T-helper 1 cell (primary cell): ENCODE measurements at regions not wholly inside any gene's neighbourhood (a gene's known extent, or its start where the extent isn't known, plus 50 kb on each side); places are given as distances from the start of the nearest gene placed in this dataset.
"Not testable (repeated sequence)": the region's sequence is repeated elsewhere in the genome, so short reads cannot be mapped to it uniquely, and the experiment has no call there.

Experiments used
- DNase-seq, 5 donors: peaks; one replicate each; pipeline ENCODE4 v3.0.0-alpha.2; 2012 to 2020

DNA sequence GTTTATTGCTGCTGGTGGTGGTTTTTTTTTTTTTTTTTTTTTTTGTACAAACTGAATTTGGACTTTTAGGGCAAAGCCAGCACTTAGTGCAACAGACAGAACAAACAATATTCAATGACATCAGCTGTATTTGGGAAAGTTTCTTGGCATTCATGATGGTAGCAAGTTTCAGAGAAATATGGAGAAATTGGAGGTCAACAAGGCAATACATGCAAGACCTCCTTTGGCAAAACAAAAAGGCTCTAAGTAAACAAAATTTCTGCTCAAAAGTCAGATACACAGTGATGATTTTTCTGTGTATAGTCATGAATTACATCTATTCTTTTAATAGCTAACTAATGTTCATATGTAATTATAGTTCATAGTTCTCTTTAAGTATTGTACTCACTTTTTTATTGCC is 612.5 kb upstream of the LUZP2 start:
- DNase-seq = no peak

DNA sequence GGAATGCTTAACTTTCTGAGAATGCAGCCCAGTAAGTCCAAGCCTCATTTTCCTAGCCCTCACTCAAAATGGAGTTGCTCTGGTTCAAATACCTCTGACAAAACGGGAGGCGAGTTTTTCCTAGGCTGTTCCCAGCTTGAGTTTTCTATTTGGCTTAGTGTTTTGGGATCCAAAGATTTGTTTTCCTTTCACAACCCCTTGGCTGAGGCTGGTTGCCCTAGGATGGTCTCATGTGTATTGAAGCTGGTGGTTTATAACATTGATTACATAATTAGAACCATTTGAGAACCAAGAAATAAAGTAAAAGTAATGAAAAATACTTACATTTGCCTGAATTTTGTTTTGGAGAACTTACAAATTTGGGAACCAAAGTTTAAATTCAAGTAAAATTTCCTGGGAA is 611.1 kb upstream of the LUZP2 start:
- DNase-seq = no peak

DNA sequence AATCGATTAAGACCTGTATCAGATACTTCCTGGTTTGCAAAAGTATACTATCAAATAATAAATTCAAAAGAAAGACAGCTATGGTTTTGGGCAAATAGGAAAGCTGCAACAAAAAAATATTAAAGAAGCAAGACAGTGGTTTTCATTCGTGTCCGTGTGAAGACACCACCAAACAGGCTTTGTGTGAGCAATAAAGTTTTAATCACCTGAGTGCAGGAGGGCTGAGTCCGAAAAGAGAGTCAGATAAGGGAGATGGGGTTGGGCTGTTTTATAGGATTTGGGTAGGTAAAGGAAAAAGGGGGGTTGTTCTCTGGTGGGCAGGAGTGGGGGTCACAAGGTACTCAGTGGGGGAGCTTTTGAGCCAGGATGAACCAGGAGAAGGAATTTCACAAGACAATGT is 609.7 kb upstream of the LUZP2 start:
- DNase-seq = not testable (repeated sequence)

DNA sequence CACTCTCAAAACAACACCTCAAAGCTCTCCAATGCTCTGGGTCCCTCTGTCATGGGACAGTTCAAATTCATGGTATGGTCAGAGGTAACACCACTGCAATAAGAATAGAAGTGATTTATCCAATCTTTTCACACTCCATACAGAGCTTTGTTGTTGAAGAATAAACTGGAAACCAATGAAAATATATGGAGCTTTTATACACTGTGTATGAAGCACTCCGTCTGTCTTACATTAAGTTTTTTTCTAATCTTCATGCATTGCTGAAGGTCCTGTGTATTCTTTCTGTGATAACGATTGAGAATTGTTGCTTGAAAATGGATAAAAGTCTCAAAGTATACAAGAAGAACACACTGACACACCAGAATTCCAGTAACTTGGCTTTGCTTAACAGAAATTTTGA is 603.7 kb upstream of the LUZP2 start:
- no peak for DNase-seq

DNA sequence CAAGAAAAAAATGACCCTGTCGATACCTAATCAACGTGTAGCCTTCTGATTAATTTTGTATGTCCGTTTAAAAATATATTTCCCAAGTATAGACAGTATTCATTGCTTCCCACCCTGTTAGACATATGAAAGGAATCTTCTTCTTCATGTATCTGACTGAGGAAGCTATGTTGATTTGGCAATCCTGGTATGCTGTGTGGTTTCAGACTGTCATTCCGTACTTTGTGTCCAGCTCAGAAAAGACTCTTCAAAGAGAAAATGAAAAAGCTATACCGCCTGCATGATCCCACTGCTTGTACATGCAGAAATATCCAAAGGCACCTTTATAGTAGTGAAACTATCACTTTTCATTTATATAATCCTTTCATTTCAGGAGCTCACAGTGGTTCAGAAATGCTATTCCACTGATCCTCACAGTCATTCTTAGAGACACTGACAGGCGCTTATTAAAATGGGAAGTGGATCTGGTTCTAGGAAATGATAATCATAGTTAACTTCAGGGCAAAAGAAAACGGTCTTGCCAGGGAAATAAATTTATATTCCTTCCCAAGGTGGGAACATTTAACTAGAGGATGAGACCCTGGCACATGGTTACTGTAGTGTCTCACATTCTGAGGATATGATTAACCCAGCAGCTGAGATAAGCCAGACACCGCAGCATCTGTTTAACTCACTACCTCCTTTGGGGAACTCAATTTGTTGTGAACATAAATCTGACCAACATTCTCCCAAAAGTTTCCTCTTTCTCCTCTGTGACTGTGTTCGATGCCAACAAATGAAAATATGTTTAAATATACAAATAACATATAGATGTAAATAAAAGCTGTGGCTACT is 599.2 kb upstream of the LUZP2 start:
- no peak for DNase-seq

DNA sequence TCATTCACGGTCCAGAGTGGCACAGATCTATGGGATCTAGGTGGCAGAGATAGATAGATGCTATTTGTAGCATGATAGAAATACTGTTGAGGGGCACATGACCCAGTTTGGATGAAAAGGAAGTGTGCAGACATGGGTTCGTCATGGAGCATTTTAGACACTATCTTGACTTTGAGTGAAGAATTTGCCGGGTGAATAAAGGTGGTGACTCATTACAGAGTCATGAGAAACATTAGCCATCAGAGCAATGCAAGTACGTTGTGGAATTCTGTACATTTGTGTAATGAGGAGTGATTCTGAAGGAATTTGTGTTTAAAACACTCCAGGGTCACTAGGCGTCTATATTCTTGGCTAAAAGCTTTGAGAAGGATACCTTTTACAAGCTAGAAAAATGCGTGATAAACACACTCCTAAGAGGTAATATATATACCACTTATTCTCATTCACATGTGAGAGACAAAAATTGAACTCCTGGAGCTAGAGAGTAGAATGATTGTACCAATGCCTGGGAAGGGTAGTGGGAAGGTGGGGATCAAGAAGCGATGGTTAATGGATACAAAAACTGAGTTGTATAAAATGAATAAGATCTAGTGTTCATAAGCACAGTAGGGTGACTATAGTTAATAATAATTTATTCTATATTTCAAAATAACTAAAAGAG is 593.7 kb upstream of the LUZP2 start:
- DNase-seq = no peak

DNA sequence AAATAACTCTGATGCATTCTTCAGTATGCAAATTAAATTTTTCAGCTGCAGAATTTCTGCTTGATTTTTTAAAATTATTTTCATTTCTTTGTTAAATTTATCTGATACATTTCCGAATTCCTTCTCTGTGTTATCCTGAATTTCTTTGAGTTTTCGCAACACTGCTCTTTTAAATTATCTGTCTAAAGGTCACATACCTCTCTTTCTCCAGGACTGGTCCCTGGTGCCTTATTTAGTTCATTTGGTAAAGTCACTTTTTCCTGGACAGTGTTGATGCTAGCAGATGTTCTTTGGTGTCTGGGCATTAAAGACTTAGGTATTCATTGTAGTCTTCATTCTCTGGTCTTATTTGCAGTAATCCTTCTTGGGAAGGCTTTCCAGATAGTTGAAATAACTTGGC is 577.4 kb upstream of the LUZP2 start:
- no peak for DNase-seq

DNA sequence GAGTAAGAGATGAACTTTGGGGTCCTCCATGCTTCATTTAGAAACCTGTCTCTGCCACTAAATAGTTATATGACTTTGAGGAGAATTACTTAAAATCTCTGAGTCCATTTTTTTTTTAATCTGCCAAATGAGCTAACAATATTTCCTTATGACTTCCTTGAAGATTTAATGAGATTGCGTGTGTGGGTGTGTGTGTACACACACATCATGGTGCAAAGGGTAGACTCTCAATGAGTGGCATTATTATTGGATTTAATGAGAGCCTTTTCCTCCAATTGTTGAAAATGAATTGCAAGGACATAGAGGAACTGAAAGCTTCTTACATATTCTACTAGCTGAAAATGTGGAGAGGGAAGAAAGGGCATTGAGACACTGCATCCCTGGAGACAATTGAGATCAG is 573.5 kb upstream of the LUZP2 start:
- no peak for DNase-seq

DNA sequence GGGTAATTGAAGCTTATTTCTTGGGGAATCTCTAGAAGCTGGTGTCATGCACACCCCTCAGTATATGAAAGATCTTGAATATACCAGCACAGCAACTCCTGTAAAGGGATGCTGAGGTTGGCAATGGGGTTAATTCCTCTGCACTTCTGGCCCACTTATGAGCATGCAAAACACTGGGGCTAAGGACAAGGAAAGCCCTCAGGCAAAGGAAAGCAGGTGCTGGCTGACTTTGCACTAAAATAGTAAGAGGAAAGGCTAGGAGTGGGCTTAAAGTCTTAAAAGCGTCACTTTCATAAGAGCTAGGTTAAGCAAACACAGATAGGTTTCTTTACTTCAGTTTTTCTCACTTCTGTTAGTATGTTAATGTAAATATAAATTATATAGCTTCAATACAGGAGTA is 572.6 kb upstream of the LUZP2 start:
- no peak for DNase-seq

DNA sequence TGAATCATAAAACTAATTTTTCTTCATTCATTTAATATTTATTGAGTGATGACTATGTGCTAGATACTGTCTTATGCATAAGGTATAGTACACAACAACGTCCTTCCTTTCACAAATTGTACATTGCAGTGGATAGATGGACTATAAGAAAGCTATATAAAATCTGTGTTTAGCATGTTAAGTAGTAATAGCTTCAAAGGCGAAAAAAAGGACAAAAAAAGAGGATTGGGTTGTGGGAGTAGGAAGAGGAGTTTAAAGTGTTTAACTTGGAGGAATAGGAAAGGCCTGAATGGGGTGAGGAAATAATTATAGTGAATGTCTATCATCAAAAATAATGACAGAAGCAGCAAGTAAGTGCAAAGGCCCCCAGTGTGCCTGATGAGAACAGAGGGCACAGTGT is 565.4 kb upstream of the LUZP2 start:
- DNase-seq = no peak

DNA sequence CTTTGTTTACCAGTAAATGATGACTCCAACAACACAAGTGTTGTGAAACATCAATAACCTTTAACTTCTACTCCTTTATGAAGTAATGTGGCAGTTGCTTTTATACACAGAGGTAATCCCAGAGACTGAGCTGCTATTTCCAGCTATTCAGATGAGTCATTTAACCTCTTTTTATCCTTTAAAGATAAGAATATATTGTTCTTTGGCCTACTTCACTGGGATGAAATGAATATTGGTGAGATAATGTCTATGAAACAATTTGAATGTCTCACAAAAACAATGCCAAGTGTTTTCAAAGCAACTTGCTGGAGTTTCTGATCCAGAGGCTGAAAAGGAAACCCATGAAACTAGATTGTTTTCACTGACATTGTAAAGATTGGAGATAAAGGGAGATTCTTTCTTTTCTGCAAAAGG is 564.4 kb upstream of the LUZP2 start:
- no peak for DNase-seq

DNA sequence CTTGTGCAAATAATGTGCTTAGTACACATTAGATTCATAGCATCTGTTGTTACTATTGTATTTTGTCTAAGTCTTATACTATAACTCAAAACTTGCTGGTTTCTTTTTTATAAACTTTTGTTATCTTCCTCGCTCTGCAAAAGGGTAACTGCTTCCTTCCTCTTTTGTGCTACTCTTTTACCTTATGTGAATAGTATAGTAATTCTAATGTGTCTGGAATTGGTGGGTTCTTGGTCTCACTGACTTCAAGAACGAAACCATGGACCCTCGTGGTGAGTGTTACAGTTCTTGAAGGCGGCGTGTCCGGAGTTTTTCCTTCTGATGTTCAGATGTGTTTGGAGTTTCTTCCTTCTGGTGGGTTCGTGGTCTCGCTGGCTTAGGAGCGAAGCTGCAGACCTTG is 563.1 kb upstream of the LUZP2 start:
- no peak for DNase-seq

DNA sequence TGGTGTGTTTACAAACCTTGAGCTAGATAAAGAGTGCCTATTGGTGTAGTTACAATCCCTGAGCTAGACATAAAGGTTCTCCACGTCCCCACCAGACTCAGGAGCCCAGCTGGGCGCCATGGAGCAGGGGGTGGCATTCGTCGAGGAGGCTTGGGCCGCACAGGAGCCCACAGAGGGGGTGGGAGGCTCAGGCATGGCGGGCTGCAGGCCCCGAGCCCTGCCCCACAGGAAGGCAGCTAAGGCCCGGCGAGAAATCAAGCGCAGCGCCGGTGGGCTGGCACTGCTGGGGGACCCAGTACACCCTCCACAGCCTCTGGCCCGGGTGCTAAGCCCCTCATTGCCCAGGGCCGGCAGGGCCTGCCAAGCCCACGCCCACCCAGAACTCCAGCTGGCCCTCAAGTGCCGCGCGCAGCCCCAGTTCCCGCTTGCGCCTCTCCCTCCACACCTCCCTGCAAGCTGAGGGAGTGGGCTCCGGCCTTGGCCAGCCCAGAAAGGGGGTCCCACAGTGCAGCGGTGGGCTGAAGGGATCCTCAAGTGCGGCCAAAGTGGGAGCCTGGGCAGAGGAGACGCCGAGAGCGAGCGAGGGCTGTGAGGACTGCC is 562.1 kb upstream of the LUZP2 start:
- DNase-seq = not testable (repeated sequence)

DNA sequence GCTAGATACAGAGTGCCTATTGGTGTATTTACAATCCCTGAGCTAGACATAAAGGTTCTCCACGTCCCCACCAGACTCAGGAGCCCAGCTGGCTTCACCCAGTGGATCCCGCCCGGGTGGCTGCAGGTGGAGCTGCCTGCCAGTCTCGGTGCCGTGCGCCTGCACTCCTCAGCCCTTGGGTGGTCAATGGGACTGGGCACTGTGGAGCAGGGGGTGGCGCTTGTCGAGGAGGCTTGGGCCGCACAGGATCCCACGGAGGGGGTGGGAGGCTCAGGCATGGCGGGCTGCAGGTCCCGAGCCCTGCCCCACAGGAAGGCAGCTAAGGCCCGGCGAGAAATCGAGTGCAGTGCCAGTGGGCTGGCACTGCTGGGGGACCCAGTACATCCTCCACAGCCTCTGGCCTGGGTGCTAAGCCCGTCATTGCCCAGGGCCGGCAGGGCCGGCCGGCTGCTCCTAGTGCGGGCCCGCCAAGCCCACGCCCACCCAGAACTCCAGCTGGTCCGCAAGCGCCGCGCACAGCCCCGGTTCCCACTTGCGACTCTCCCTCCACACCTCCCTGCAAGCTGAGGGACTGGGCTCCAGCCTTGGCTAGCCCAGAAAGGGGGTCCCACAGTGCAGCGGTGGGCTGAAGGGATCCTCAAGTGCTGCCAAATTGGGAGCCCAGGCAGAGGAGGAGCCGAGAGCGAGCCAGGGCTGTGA is 554.6 kb upstream of the LUZP2 start:
- not testable (repeated sequence) for DNase-seq

DNA sequence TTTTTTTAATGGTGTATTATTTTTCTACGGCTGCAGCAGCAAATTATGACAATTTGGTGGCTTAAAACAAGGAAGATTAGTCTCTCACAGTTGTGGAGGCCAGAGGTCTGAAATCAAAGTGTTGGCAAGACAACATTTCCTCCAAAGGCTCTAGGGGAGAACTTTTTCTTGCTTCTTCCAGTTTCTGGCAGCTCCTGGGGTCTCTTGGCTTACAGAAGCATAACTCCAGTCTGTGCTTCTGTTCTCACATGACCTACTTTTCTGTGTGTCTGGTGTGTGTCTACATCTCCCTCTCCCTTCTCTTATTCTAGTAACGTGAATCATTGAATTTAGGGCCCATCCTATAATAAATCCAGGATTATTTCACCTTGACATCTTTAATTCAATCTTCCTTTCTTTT is 551.9 kb upstream of the LUZP2 start:
- DNase-seq = no peak

DNA sequence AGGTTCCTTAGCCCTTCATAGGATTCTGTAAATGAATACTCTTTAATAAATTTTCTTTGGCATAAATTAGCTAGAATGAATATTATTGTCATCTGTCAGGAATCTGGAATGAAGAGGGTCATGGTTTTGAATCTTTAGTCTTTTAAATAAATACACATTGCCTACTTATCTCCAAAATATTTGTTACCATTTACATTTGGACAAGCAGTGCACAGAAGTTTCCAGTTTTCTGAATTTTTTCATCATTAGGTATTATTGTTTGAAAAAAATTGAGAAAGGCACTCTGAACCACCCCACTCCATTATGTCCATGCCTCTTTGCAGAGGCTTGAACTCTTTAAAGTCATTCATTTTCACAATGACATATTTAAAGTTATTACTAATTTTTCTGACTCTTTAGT is 549.0 kb upstream of the LUZP2 start:
- DNase-seq = no peak

DNA sequence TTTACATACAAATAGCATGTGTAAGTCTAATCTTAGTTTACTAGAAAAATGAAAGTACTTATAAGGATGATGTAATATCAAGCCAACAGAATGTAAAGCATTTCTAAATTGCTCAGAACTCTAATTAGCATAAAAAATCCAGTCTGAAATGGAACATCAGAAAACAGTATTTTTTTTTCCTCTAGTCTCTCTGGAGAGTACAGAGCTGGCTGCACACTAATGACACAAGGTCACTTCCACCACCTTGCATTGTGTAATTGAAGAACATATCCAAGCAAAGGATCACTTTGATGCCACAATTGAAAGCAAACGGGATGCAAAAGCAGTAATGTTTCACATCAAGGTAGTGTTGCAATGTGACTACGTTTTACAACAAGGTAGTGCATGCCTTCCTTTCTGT is 548.0 kb upstream of the LUZP2 start:
- no peak for DNase-seq

DNA sequence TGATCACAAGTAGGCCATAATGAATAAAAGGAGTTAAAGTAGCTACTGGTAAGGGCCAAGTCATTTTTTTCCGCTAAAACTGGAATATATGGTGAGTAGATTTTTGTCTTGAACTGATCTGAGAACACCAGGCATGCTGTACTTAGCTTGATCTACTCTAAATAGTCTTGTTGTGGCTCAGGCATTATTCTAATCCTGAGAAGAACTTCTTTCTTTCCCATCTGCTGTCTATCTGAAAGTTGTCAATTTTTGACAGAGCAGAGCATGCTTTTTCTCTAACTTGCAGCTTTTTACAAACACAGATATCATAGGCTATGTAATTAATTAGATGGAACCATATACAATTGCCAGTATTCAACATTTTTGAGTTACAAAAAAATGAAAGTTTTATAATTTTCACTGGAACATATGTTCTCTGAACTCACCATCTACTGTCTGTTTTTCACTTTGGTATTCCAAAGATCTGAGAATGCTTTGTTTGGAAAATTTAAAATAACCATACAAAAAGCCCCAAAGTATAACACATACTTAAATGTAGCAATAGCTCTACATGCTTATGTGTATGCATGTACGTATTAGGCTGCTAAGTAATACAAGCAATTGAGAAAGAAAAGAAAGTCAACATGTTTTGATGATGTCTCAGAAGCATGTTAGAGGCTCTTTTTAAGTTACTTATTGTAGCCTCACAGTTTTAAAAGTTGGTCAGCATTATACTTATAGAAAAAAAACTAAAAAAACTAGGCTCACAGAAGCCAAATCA is 542.7 kb upstream of the LUZP2 start:
- no peak for DNase-seq

DNA sequence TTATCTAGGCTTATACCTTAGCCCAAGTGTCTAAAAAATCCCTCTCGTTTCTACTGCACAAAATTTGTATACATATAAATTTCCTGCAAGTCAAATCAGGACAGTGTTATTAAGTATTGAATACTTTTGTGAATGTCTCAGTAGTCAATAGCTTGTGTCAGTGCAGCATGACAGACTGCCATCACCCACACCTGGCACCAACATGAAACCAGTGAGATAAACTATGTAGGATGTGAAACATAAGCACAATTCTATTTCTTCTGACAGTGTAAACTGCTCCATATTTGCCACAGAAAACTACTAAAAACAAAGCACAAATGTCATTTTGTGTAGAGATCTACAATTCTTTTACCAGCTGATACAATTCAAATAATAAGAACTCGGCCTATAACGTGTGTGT is 542.1 kb upstream of the LUZP2 start:
- DNase-seq = no peak

DNA sequence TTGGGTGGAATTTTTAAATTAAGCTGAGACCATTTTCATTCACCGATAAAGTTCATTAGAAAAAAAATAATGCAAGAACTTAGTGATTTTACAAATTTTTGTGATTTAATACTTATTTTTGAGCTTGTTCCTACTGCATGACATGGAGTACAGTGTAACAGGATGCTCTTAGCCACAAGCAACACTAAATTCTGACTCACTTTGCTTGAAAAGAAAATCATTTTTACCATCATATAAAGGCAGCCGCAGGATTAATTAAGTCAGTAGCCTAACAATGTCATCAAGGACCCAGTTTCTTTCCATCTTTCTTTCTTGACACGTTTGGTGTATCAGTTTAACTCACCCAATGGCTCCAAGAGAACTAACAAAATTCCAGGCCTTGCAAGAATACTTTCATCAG is 540.3 kb upstream of the LUZP2 start:
- DNase-seq = no peak

DNA sequence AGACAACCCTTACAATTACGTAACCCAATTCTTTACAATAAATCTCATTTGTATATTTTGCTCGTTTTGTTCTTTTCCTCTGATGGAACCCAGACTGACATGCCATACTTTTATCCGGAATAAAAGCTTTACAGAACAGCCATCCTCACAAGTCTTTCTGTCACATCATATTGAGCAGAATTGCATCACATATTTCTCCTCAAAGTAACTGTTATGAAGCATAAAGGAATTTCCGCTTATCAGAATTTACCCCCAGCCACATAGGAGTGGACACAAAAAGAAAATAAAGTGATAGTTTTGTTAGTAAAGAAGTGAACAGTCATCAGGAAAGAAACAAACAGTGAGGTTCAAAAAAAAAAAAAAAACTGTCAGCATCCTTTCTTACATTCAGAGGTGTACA is 539.5 kb upstream of the LUZP2 start:
- DNase-seq = no peak

DNA sequence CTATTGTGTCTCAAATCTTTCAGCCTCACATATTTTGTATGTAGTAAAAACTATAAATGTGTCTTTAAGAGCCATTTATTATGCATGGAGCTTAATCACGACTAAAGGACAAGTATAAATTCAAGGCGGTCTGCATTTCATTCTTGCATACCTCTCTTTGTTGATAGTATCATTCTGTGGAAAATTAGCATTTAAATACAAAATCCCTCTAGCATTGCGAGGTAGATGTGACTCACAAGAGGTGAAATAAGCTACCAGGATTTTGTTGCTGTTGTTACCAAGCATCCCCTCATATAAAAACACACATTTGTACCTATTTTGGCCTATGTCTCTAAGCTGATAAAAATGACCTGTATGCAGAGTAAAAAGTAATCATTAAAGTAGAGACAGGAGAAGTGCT is 537.4 kb upstream of the LUZP2 start:
- DNase-seq = no peak
